Activated CD8-positive, alpha-beta memory T cell treated with anti-CD3 and anti-CD28 coated beads for 48 hours (primary cell): ENCODE measurements at regions not wholly inside any gene's neighbourhood (a gene's known extent, or its start where the extent isn't known, plus 50 kb on each side); places are given as distances from the start of the nearest gene placed in this dataset.
"Not testable (repeated sequence)": the region's sequence is repeated elsewhere in the genome, so short reads cannot be mapped to it uniquely, and the experiment has no call there.

Experiments used
- DNase-seq, 3 experiments: peaks; one replicate each; pipeline ENCODE4 v3.0.0-alpha.2; 2020; ENCODE audit warnings: low read depth in 2 of 3, low spot score in 2 of 3

GRCh38 chr2:125353542-125353941 lies 1302.4 kb upstream of the GYPC start:
- not testable (repeated sequence) for DNase-seq

GRCh38 chr2:125364192-125364983 lies 1291.6 kb upstream of the GYPC start:
- no peak for DNase-seq

GRCh38 chr2:125364984-125365265 lies 1291.0 kb upstream of the GYPC start:
- no peak for DNase-seq

- no peak for DNase-seq
Measured at GRCh38 chr2:125371867-125372266, 1284.1 kb upstream of the GYPC start.

GRCh38 chr2:125373293-125373692 lies 1282.7 kb upstream of the GYPC start:
- no peak for DNase-seq

GRCh38 chr2:125386074-125386473 lies 1269.9 kb upstream of the GYPC start:
- DNase-seq, result no peak

GRCh38 chr2:125397535-125398251 lies 1258.3 kb upstream of the GYPC start:
- DNase-seq, result no peak

GRCh38 chr2:125398738-125399524 lies 1257.0 kb upstream of the GYPC start:
- DNase-seq, result no peak

- no peak for DNase-seq
Measured at GRCh38 chr2:125405816-125406215, 1250.1 kb upstream of the GYPC start.

- DNase-seq, result no peak
Measured at GRCh38 chr2:125408874-125409538, 1247.0 kb upstream of the GYPC start.

- DNase-seq, result no peak
Measured at GRCh38 chr2:125418483-125418882, 1237.5 kb upstream of the GYPC start.

GRCh38 chr2:125422198-125422770 lies 1233.7 kb upstream of the GYPC start:
- not testable (repeated sequence) for DNase-seq

- DNase-seq, result no peak
Measured at GRCh38 chr2:125424266-125424785, 1231.6 kb upstream of the GYPC start.

GRCh38 chr2:125427721-125428315 lies 1228.1 kb upstream of the GYPC start:
- no peak for DNase-seq

GRCh38 chr2:125444106-125444505 lies 1211.9 kb upstream of the GYPC start:
- DNase-seq, result no peak

GRCh38 chr2:125445495-125445894 lies 1210.5 kb upstream of the GYPC start:
- DNase-seq, result no peak

GRCh38 chr2:125450092-125450491 lies 1205.9 kb upstream of the GYPC start:
- DNase-seq, result no peak

- no peak for DNase-seq
Measured at GRCh38 chr2:125455110-125455509, 1200.8 kb upstream of the GYPC start.

GRCh38 chr2:125456693-125457363 lies 1199.1 kb upstream of the GYPC start:
- DNase-seq, result no peak

GRCh38 chr2:125471963-125472362 lies 1184.0 kb upstream of the GYPC start:
- DNase-seq, result no peak
